PC-9 (cell line): ENCODE measurements at regions not wholly inside any gene's neighbourhood (a gene's known extent, or its start where the extent isn't known, plus 50 kb on each side); places are given as distances from the start of the nearest gene placed in this dataset.

Experiments used
- EZH2 ChIP-seq: fragments of 200-600 bp; sonication (generic); IDR thresholded peaks from 2 replicates; pipeline ENCODE4 v1.8.0; 2017; ENCODE audit warnings: antibody characterized with exemption, low read depth
- TF ChIP-seq, protein P1 (sequence below): fragments of 200-600 bp; sonication (generic); conservative IDR thresholded peaks from 2 replicates; pipeline ENCODE4 v1.6.1; 2017; ENCODE audit warnings: mixed run types, antibody characterized with exemption, mild to moderate bottlenecking, moderate library complexity

- TF ChIP-seq, protein P1, sequence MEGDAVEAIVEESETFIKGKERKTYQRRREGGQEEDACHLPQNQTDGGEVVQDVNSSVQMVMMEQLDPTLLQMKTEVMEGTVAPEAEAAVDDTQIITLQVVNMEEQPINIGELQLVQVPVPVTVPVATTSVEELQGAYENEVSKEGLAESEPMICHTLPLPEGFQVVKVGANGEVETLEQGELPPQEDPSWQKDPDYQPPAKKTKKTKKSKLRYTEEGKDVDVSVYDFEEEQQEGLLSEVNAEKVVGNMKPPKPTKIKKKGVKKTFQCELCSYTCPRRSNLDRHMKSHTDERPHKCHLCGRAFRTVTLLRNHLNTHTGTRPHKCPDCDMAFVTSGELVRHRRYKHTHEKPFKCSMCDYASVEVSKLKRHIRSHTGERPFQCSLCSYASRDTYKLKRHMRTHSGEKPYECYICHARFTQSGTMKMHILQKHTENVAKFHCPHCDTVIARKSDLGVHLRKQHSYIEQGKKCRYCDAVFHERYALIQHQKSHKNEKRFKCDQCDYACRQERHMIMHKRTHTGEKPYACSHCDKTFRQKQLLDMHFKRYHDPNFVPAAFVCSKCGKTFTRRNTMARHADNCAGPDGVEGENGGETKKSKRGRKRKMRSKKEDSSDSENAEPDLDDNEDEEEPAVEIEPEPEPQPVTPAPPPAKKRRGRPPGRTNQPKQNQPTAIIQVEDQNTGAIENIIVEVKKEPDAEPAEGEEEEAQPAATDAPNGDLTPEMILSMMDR = no peak
- TF ChIP-seq EZH2 = no peak
These were observed 164.9 kb upstream of the SLC27A6 start for GRCh38 chr5:128800377-128800776.
